Neural progenitor cell (in vitro differentiated cells): ENCODE measurements at regions not wholly inside any gene's neighbourhood (a gene's known extent, or its start where the extent isn't known, plus 50 kb on each side); places are given as distances from the start of the nearest gene placed in this dataset.

Source experiments
- DNase-seq: peaks from one replicate; pipeline ENCODE4 v3.0.0-alpha.2; 2016; ENCODE audit warnings: low spot score
- H2AFZ ChIP-seq: fragments of 200-600 bp; sonication (generic); replicated peaks from 2 replicates; pipeline ENCODE4 v1.6.1; 2016; ENCODE audit warnings: antibody characterized with exemption
- H3F3A ChIP-seq: fragments of 200-600 bp; sonication (generic); 2 replicates; pipeline ENCODE4 v1.6.1; 2016; ENCODE audit warnings: antibody characterized with exemption, low read depth
- H3K27ac ChIP-seq: fragments of 200-600 bp; sonication (generic); 2 replicates; pipeline ENCODE4 v1.5.1; 2016; ENCODE audit warnings: mild to moderate bottlenecking
- H3K27me3 ChIP-seq: fragments of 200-600 bp; sonication (generic); 2 replicates; pipeline ENCODE4 v1.6.1; 2016; ENCODE audit warnings: mild to moderate bottlenecking, moderate library complexity
- H3K36me3 ChIP-seq: fragments of 200-600 bp; sonication (generic); 2 replicates; pipeline ENCODE4 v1.5.1; 2016
- H3K4me1 ChIP-seq: fragments of 200-600 bp; sonication (generic); 2 replicates; pipeline ENCODE4 v1.6.1; 2016; ENCODE audit warnings: mixed run types
- H3K4me2 ChIP-seq: fragments of 200-600 bp; sonication (generic); 2 replicates; pipeline ENCODE4 v1.6.1; 2016
- H3K4me3 ChIP-seq: fragments of 200-600 bp; sonication (generic); 2 replicates; pipeline ENCODE4 v1.5.1; 2016
- H3K79me2 ChIP-seq: fragments of 200-600 bp; sonication (generic); 2 replicates; pipeline ENCODE4 v1.6.1; 2016; ENCODE audit warnings: low read depth
- H3K9ac ChIP-seq: fragments of 200-600 bp; sonication (generic); 2 replicates; pipeline ENCODE4 v1.6.1; 2016
- H3K9me3 ChIP-seq: fragments of 200-600 bp; sonication (generic); 2 replicates; pipeline ENCODE4 v1.5.1; 2016; ENCODE audit warnings: low read depth
- H4K20me1 ChIP-seq: fragments of 200-600 bp; sonication (generic); 2 replicates; pipeline ENCODE4 v1.6.1; 2016; ENCODE audit warnings: low read depth
- H3K27ac Mint-ChIP-seq: 3 replicates; pipeline ENCODE4 v1.8.0; 2021; ENCODE audit warnings: mixed read lengths
- H3K27me3 Mint-ChIP-seq: 2 replicates; pipeline ENCODE4 v1.8.0; 2022; ENCODE audit warnings: low read depth, mild to moderate bottlenecking, inconsistent platforms, moderate library complexity, mixed read lengths; ENCODE audit not compliant: insufficient read depth
- H3K36me3 Mint-ChIP-seq: 3 replicates; pipeline ENCODE4 v1.8.0; 2021; ENCODE audit warnings: mixed read lengths
- H3K4me1 Mint-ChIP-seq: 3 replicates; pipeline ENCODE4 v1.8.0; 2021; ENCODE audit warnings: mixed read lengths
- H3K4me3 Mint-ChIP-seq: 3 replicates; pipeline ENCODE4 v1.8.0; 2021; ENCODE audit warnings: mild to moderate bottlenecking, moderate library complexity, mixed read lengths
- H3K9me3 Mint-ChIP-seq: 3 replicates; pipeline ENCODE4 v1.8.0; 2020; ENCODE audit warnings: mixed read lengths
- EZH2 ChIP-seq: fragments of 200-600 bp; sonication (generic); IDR thresholded peaks from 2 replicates; pipeline ENCODE4 v1.6.1; 2017; ENCODE audit warnings: antibody characterized with exemption, mild to moderate bottlenecking, moderate library complexity
- EZH2phosphoT487 ChIP-seq: fragments of 200-600 bp; sonication (generic); IDR thresholded peaks from 2 replicates; pipeline ENCODE4 v1.6.1; 2017; ENCODE audit warnings: antibody characterized with exemption
- TF ChIP-seq, protein P1 (sequence below): fragments of 200-600 bp; sonication (generic); IDR thresholded peaks from 2 replicates; pipeline ENCODE4 v1.5.1; 2017; ENCODE audit warnings: antibody characterized with exemption, mild to moderate bottlenecking

DNA sequence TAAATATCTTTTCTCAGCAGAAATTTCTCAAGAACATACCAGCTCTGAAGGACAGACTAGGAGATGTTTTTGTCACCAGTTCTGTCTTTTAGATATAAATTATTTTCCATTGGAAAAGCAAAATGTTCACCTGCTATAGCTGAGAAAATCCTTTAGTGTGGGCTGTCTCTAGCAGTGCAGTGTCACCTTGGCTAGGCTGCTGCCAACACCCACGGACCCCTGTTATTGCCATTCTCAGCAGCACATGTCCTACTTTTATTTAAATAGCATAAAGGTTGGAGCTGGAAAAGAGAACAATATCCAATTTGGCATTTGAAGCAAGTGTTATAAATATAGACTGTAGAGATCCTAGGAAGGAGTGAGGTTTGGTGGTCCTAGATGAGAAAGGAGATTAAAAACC, 156.4 kb downstream of the TPH2 start:
- peaks cover 12% of the 10 kb centered on the region for H3K9me3 Mint-ChIP-seq
- H3K27ac ChIP-seq: no peak overlapping the region
- no peaks in the 10 kb centered on the region for H3K4me1 ChIP-seq
- H3K4me3 Mint-ChIP-seq: no peak overlapping the region
- H3K4me2 ChIP-seq: no peak overlapping the region
- DNase-seq: no peak
- no peaks in the 10 kb centered on the region for H3F3A ChIP-seq
- no peaks in the 10 kb centered on the region for H3K36me3 Mint-ChIP-seq
- H3K27me3 ChIP-seq: no peaks in the 10 kb centered on the region
- H3K27me3 Mint-ChIP-seq: no peaks in the 10 kb centered on the region
- no peaks in the 10 kb centered on the region for H3K36me3 ChIP-seq
- H2AFZ ChIP-seq: no peak overlapping the region
- no peaks in the 10 kb centered on the region for H3K79me2 ChIP-seq
- no peak for TF ChIP-seq EZH2phosphoT487
- TF ChIP-seq EZH2: no peak
- TF ChIP-seq, protein P1, sequence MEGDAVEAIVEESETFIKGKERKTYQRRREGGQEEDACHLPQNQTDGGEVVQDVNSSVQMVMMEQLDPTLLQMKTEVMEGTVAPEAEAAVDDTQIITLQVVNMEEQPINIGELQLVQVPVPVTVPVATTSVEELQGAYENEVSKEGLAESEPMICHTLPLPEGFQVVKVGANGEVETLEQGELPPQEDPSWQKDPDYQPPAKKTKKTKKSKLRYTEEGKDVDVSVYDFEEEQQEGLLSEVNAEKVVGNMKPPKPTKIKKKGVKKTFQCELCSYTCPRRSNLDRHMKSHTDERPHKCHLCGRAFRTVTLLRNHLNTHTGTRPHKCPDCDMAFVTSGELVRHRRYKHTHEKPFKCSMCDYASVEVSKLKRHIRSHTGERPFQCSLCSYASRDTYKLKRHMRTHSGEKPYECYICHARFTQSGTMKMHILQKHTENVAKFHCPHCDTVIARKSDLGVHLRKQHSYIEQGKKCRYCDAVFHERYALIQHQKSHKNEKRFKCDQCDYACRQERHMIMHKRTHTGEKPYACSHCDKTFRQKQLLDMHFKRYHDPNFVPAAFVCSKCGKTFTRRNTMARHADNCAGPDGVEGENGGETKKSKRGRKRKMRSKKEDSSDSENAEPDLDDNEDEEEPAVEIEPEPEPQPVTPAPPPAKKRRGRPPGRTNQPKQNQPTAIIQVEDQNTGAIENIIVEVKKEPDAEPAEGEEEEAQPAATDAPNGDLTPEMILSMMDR: no peak
- H3K9ac ChIP-seq: no peak overlapping the region
- H3K9me3 ChIP-seq: no peaks in the 10 kb centered on the region
- H3K4me3 ChIP-seq: no peak overlapping the region
- H4K20me1 ChIP-seq: no peaks in the 10 kb centered on the region
- H3K4me1 Mint-ChIP-seq: no peaks in the 10 kb centered on the region
- H3K27ac Mint-ChIP-seq: no peak overlapping the region

DNA sequence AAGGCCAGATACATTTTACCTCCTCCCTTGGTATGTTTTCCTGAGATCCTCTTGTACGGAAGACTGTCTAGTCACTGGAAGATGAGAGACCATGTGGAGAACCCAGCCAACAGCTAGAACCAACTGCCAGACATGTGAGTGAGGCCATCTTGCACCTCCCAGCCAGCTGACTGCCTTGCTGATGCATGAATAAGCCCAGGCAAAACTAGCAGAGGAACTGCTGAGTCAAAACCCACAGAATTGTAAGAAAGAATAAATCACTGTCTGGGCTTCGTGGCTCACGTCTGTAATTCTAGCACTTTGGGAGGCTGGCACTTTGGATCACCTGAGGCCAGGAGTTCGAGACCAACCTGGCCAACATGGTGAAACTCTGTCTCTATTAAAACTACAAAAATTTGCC, 160.0 kb downstream of the TPH2 start:
- H3K4me1 Mint-ChIP-seq: no peaks in the 10 kb centered on the region
- H2AFZ ChIP-seq: no peak overlapping the region
- no peaks in the 10 kb centered on the region for H3K79me2 ChIP-seq
- no peaks in the 10 kb centered on the region for H4K20me1 ChIP-seq
- no peak overlapping the region for H3K27ac Mint-ChIP-seq
- no peak overlapping the region for H3K27ac ChIP-seq
- H3F3A ChIP-seq: no peaks in the 10 kb centered on the region
- H3K4me2 ChIP-seq: no peak overlapping the region
- H3K9me3 ChIP-seq: no peaks in the 10 kb centered on the region
- DNase-seq: no peak
- peaks cover 8% of the 10 kb centered on the region for H3K9me3 Mint-ChIP-seq
- no peak overlapping the region for H3K4me3 Mint-ChIP-seq
- H3K27me3 Mint-ChIP-seq: no peaks in the 10 kb centered on the region
- TF ChIP-seq EZH2 (no peak), EZH2phosphoT487 (no peak)
- TF ChIP-seq, protein P1: no peak
- no peaks in the 10 kb centered on the region for H3K36me3 Mint-ChIP-seq
- H3K27me3 ChIP-seq: no peaks in the 10 kb centered on the region
- no peaks in the 10 kb centered on the region for H3K36me3 ChIP-seq
- H3K4me3 ChIP-seq: no peak overlapping the region
- H3K4me1 ChIP-seq: no peaks in the 10 kb centered on the region
- H3K9ac ChIP-seq: no peak overlapping the region

DNA sequence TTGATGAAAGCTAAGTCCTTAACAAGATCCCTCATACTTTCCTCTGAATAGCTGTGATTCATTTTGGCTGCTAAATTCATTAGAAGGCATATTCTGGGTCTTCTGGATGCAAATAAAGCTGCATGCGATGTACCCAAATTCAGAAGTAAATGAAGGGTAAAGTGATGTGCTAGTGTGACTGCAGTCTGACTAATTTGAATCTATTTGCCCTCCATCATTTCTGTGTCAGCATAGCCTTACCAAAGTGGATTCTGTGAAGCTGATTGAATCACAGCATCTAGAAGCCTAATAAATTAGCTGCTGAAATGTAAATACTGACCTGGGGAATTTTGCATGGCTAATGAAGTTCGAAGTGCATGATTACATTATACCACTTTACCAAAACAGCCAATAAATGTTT, 162.2 kb downstream of the TPH2 start:
- H3K9me3 ChIP-seq: no peaks in the 10 kb centered on the region
- no peak overlapping the region for H3K27ac ChIP-seq
- Mint-ChIP-seq H3K9me3 (no peaks in the 10 kb centered on the region), H3K4me3 (no peak overlapping the region), H3K27me3 (no peaks in the 10 kb centered on the region), H3K4me1 (no peaks in the 10 kb centered on the region), H3K36me3 (no peaks in the 10 kb centered on the region), H3K27ac (no peak overlapping the region)
- H3K27me3 ChIP-seq: no peaks in the 10 kb centered on the region
- no peak for DNase-seq
- no peaks in the 10 kb centered on the region for H3F3A ChIP-seq
- H4K20me1 ChIP-seq: no peaks in the 10 kb centered on the region
- no peak overlapping the region for H2AFZ ChIP-seq
- no peak overlapping the region for H3K4me2 ChIP-seq
- no peaks in the 10 kb centered on the region for H3K36me3 ChIP-seq
- no peak overlapping the region for H3K9ac ChIP-seq
- no peaks in the 10 kb centered on the region for H3K4me1 ChIP-seq
- H3K79me2 ChIP-seq: no peaks in the 10 kb centered on the region
- no peak overlapping the region for H3K4me3 ChIP-seq
- TF ChIP-seq EZH2phosphoT487 (no peak), EZH2 (no peak)
- TF ChIP-seq, protein P1: no peak

DNA sequence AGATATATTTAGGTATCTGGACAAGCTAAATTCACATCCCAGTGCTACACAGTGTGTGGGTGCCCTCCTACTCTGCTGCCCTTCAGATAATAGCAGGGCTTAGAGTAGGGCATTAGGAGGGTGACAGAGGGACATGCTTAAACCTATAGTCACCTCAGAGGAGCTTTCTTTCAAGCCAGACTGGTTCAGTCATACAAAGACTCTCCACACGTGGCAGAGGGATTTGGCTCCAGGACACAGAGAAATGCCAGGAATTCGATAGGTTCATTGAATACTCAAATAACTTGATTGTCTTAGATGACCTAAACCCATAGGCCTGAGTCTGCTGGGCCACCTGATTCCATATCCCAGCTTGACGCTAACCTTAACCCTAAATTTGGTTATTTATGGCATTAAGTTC, 163.5 kb downstream of the TPH2 start:
- no peaks in the 10 kb centered on the region for H3K9me3 ChIP-seq
- H2AFZ ChIP-seq: no peak overlapping the region
- no peak overlapping the region for H3K27ac ChIP-seq
- no peaks in the 10 kb centered on the region for H3F3A ChIP-seq
- H3K36me3 ChIP-seq: no peaks in the 10 kb centered on the region
- Mint-ChIP-seq H3K9me3 (no peaks in the 10 kb centered on the region), H3K4me3 (no peak overlapping the region), H3K27me3 (no peaks in the 10 kb centered on the region), H3K27ac (no peak overlapping the region), H3K36me3 (no peaks in the 10 kb centered on the region), H3K4me1 (no peaks in the 10 kb centered on the region)
- no peaks in the 10 kb centered on the region for H4K20me1 ChIP-seq
- peak; percentile 50 for DNase-seq
- no peaks in the 10 kb centered on the region for H3K79me2 ChIP-seq
- no peaks in the 10 kb centered on the region for H3K4me1 ChIP-seq
- H3K4me3 ChIP-seq: no peak overlapping the region
- H3K9ac ChIP-seq: no peak overlapping the region
- H3K4me2 ChIP-seq: no peak overlapping the region
- TF ChIP-seq, protein P1: no peak
- TF ChIP-seq EZH2phosphoT487 (no peak), EZH2 (no peak)
- H3K27me3 ChIP-seq: no peaks in the 10 kb centered on the region
